Upper lobe of left lung (tissue), 6 donors: ENCODE measurements at regions not wholly inside any gene's neighbourhood (a gene's known extent, or its start where the extent isn't known, plus 50 kb on each side); places are given as distances from the start of the nearest gene placed in this dataset.

Source experiments
- ATAC-seq, 2 donors: fragments of 200-7000 bp; cut with Tn5 transposase; one replicate each; pipeline ENCODE4 v1.9.1; 2022; ENCODE audit warnings: mild to moderate bottlenecking in 2 of 2, moderate library complexity in 2 of 2; ENCODE audit not compliant: low FRiP score in 2 of 2
- DNase-seq, 2 donors: peaks; one replicate each; pipeline ENCODE4 v3.0.0-alpha.2; 2019 to 2020
- H3K27ac ChIP-seq, 4 donors: fragments of 200-600 bp; sonication (generic); one replicate each; pipeline ENCODE4 v1.5.1; 2016 to 2019
- H3K27me3 ChIP-seq, 4 donors: fragments of 200-600 bp; sonication (generic); one replicate each; pipeline ENCODE4 v1.5.1; 2017 to 2019
- H3K36me3 ChIP-seq, 4 donors: fragments of 200-600 bp; sonication (generic); one replicate each; pipeline ENCODE4 v1.5.1; 2016 to 2019
- H3K4me1 ChIP-seq, 4 donors: fragments of 200-600 bp; sonication (generic); one replicate each; pipeline ENCODE4 v1.5.1; 2018 to 2019
- H3K4me3 ChIP-seq, 4 donors: fragments of 200-600 bp; sonication (generic); one replicate each; pipeline ENCODE4 v1.5.1; 2017 to 2019; ENCODE audit warnings: mild to moderate bottlenecking in 2 of 4, moderate library complexity in 1 of 4
- H3K9me3 ChIP-seq, 4 donors: fragments of 200-600 bp; sonication (generic); one replicate each; pipeline ENCODE4 v1.5.1; 2018 to 2019
- CTCF ChIP-seq, 6 experiments: fragments of 450-650 bp in 4 of 6; fragments of 200-600 bp in 2 of 6; sonication (generic) in 2 of 6; IDR thresholded peaks; one replicate each; pipeline ENCODE4 v1.5.1; 2016 to 2019; ENCODE audit warnings: antibody characterized with exemption in 6 of 6
- EP300 ChIP-seq, 4 donors: sonication (generic); formaldehyde crosslinking; IDR thresholded peaks; one replicate each; pipeline ENCODE4 v1.5.1; 2017; ENCODE audit warnings: antibody characterized with exemption in 4 of 4, control low read depth in 2 of 4
- POLR2A ChIP-seq, 4 donors: fragments of 450-650 bp; IDR thresholded peaks; one replicate each; pipeline ENCODE4 v1.5.1; 2016 to 2017; ENCODE audit warnings: antibody characterized with exemption in 4 of 4, mild to moderate bottlenecking in 2 of 4
- POLR2AphosphoS5 ChIP-seq, 2 donors: sonication (generic); formaldehyde crosslinking; IDR thresholded peaks; one replicate each; pipeline ENCODE4 v1.5.1; 2017; ENCODE audit warnings: antibody characterized with exemption in 2 of 2
- WGBS, 2 donors: methylation state at CpG; one replicate each; pipeline ENCODE4 v1.1.5; 2017 to 2018; 5-methylcytosine and 5-hydroxymethylcytosine counted together
- donor health status: DM: no; HTN: no; CAD: no; lungs with moderate emphysema.
- donor health status: DM: no; HTN: yes; CAD: no; lungs with severe emphysema.

GRCh38 chr12:113693693-113694092 is 222.0 kb upstream of the LHX5 start:
- Histone ChIP-seq H3K27me3 (no peaks in the 10 kb centered on the region), H3K36me3 (no peaks in the 10 kb centered on the region), H3K4me3 (no peak overlapping the region), H3K27ac (no peak overlapping the region), H3K9me3 (no peaks in the 10 kb centered on the region), H3K4me1 (no peaks in the 10 kb centered on the region)
- DNase-seq (no peak), ATAC-seq (no peak)
- WGBS, 2 donors = 73 to 77% methylated on average over 8 of the region's 8 CpGs
- TF ChIP-seq CTCF (IDR thresholded peaks at IDR 0.05) (no peak), POLR2A (IDR thresholded peaks at IDR 0.05) (no peak), POLR2AphosphoS5 (IDR thresholded peaks at IDR 0.05) (no peak), EP300 (IDR thresholded peaks at IDR 0.05) (no peak)

- H3K27ac ChIP-seq = no peak overlapping the region
- TF ChIP-seq POLR2A (IDR thresholded peaks at IDR 0.05) = no peak
- no peak for TF ChIP-seq POLR2AphosphoS5 (IDR thresholded peaks at IDR 0.05)
- TF ChIP-seq CTCF (IDR thresholded peaks at IDR 0.05) = no peak
- TF ChIP-seq EP300 (IDR thresholded peaks at IDR 0.05) = no peak
- H3K4me3 ChIP-seq = no peak overlapping the region
- H3K27me3 ChIP-seq = no peaks in the 10 kb centered on the region
- H3K9me3 ChIP-seq = no peaks in the 10 kb centered on the region
- no peaks in the 10 kb centered on the region for H3K4me1 ChIP-seq
- no peak for DNase-seq
- no peaks in the 10 kb centered on the region for H3K36me3 ChIP-seq
- ATAC-seq = no peak
- WGBS, 2 donors = 81 to 88% methylated on average over 9 of the region's 9 CpGs
Measured at GRCh38 chr12:113689047-113689610, 217.5 kb upstream of the LHX5 start.

- H3K9me3 ChIP-seq = no peaks in the 10 kb centered on the region
- H3K36me3 ChIP-seq = no peaks in the 10 kb centered on the region
- H3K4me1 ChIP-seq = no peaks in the 10 kb centered on the region
- TF ChIP-seq POLR2AphosphoS5 (IDR thresholded peaks at IDR 0.05) (no peak), POLR2A (IDR thresholded peaks at IDR 0.05) (no peak), EP300 (IDR thresholded peaks at IDR 0.05) (no peak), CTCF (IDR thresholded peaks at IDR 0.05) (no peak)
- 71 to 85% methylated on average over 5 of the region's 5 CpGs for WGBS, 2 donors
- H3K27me3 ChIP-seq = no peaks in the 10 kb centered on the region
- ATAC-seq = no peak
- H3K4me3 ChIP-seq = no peak overlapping the region
- H3K27ac ChIP-seq = no peak overlapping the region
- no peak for DNase-seq
Measured at GRCh38 chr12:113688313-113688712, 216.6 kb upstream of the LHX5 start.

GRCh38 chr12:113684908-113685782 is 213.5 kb upstream of the LHX5 start:
- Histone ChIP-seq H3K27ac (no peak overlapping the region), H3K27me3 (no peaks in the 10 kb centered on the region), H3K4me1 (no peaks in the 10 kb centered on the region), H3K36me3 (no peaks in the 10 kb centered on the region), H3K4me3 (no peak overlapping the region), H3K9me3 (no peaks in the 10 kb centered on the region)
- TF ChIP-seq POLR2AphosphoS5 (IDR thresholded peaks at IDR 0.05) (no peak), EP300 (IDR thresholded peaks at IDR 0.05) (no peak), POLR2A (IDR thresholded peaks at IDR 0.05) (no peak), CTCF (IDR thresholded peaks at IDR 0.05) (no peak)
- ATAC-seq = no peak
- DNase-seq = no peak
- WGBS, 2 donors = 56 to 60% methylated on average over 19 to 20 of the region's 20 CpGs
